Astrocyte of the cerebellum (primary cell): ENCODE measurements at regions not wholly inside any gene's neighbourhood (a gene's known extent, or its start where the extent isn't known, plus 50 kb on each side); places are given as distances from the start of the nearest gene placed in this dataset.
A peak's percentile ranks its signal among the peaks of the same experiment; 100 is the strongest.

ENCODE experiments used
- DNase-seq: peaks from one replicate; pipeline ENCODE4 v3.0.0-alpha.2; 2011; ENCODE audit warnings: low read depth
- H3K4me3 ChIP-seq: 2 replicates; pipeline ENCODE4 v1.5.1; 2011; ENCODE audit warnings: mild to moderate bottlenecking, low read depth, low read length, moderate library complexity
- in situ Hi-C: cut with HindIII; loops from 2 replicates; pipeline ENCODE4 v1.10.0; 2017; ENCODE audit warnings: low sequenced_read_pairs
- TF ChIP-seq, protein P1 (sequence below): IDR thresholded peaks from 2 replicates; pipeline ENCODE4 v1.5.1; 2012; ENCODE audit warnings: low read length, low read depth, moderate library complexity, mild to moderate bottlenecking; ENCODE audit errors: missing control alignments

DNA sequence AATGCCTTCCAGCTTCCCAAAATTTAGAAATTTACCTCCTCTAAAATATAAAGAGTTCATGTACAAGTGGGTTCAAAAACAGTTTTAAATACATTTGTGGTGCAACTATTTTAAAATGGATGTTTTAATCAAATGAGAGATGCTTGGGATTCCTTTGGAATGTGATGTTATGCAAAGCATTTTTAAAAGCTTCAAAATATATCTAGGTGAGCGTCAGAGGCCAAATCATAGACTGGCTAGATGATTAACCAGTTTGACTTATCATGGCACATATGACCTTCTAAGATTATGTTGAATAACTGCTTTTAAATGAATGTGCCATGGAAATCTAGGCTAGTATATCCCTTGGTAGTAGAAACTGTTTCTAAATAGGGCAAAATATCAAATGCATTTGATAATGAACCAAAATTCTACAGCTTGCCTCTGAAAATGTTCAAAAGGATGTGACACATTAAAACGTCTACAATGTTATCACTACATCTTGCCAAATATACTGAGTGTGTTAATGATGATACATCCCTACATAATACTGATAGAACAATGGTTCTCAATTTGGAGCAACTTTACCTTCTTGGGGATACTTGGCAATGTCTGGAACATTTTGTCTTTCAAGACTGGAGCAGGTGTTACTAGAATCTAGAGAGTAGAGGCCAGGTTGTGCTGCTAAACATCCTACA, 650.9 kb upstream of the ADGRL2 start:
- no peak overlapping the region for H3K4me3 ChIP-seq
- in situ Hi-C loops, result no loop called here
- TF ChIP-seq, protein P1, sequence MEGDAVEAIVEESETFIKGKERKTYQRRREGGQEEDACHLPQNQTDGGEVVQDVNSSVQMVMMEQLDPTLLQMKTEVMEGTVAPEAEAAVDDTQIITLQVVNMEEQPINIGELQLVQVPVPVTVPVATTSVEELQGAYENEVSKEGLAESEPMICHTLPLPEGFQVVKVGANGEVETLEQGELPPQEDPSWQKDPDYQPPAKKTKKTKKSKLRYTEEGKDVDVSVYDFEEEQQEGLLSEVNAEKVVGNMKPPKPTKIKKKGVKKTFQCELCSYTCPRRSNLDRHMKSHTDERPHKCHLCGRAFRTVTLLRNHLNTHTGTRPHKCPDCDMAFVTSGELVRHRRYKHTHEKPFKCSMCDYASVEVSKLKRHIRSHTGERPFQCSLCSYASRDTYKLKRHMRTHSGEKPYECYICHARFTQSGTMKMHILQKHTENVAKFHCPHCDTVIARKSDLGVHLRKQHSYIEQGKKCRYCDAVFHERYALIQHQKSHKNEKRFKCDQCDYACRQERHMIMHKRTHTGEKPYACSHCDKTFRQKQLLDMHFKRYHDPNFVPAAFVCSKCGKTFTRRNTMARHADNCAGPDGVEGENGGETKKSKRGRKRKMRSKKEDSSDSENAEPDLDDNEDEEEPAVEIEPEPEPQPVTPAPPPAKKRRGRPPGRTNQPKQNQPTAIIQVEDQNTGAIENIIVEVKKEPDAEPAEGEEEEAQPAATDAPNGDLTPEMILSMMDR, result no peak
- DNase-seq, result no peak

DNA sequence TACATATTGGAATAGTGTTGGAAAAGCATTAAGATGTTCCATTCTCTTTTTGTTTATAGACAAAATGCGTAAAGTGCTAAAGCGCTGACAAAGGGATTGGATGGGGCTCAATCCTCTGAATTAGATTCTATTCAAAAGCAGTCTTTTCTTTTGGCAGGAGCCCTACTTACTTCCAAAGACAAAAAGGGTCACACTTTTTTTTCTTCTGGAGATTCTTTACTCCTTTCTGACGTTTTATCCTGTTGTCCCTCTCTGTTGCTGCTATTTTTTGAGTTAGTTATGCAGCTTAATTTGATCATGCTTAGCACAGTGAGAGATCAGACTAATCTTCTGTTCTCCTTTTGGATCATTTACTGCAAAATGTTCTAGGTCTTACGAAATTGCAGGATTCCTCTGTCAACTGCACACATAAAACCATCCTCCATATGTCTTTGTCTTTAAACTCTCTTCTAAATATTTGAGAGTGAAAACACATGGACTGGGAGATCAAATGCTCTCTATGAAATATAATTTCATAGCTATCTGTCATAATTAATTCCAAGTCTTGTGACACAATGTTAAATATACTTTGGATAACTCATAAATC, 656.4 kb upstream of the ADGRL2 start:
- in situ Hi-C loops, result no loop called here

DNA sequence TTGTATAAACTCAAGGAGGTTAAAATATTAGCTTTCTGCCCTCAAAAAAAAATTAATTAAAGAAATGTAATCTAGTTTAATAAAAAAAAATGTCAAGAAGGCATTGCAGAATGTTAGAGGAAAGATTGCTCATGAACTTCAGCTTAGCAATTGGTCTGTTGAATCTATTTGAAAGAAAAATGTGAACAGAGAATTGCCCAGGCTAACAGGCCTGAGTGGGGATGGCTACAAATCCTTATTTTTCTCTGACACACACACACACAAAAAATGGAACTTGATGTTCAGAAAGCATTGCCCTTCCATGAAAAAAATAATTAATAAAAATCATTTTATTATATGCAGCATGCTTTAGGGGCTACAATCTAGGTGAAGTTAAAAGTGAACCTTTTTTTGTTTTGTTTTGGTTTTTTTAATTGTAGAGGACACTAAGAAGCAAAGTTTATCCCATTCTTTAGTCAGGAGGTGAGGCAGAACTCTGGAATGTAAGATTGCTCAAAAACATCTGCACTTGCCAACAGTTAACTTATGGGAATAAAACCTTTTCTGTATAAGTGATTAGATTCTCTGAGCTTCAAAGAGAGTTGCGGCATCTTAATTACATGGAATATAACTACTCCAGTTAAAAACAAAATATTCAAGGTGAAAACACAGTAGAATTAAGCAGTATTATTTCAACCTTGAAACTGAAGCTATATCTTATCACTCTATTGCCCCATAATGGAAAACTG, 658.5 kb upstream of the ADGRL2 start:
- in situ Hi-C loops, result no loop called here
- DNase-seq, result peak; percentile 46

More for the DNA sequence above, 656.4 kb upstream of the ADGRL2 start:
- DNase-seq, result no peak
- TF ChIP-seq, protein P1, result no peak
- no peak overlapping the region for H3K4me3 ChIP-seq

DNA sequence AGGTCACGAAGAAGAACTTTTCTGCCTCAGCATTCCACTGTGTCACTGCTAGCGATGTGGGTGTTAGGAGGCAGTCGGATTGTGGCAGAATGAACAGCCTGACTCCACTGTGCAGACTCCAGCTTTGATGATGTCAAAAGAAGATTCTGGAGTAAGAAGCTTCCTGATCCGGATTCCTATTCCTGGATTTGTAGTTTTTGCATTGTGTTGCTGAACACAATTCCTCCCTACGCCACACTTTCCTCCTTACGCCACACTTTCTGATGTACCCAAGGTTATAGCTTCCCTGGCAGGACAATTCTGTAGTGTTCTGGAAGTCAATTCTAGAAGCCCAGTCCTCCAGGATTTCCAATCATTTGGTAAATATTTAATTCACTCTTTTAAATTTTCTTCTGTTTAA, 665.2 kb upstream of the ADGRL2 start:
- TF ChIP-seq, protein P1, result no peak
- no peak for DNase-seq
- in situ Hi-C loops, result no loop called here
- H3K4me3 ChIP-seq, result no peak overlapping the region

More for the DNA sequence above, 658.5 kb upstream of the ADGRL2 start:
- TF ChIP-seq, protein P1, result no peak
- H3K4me3 ChIP-seq, result no peak overlapping the region

DNA sequence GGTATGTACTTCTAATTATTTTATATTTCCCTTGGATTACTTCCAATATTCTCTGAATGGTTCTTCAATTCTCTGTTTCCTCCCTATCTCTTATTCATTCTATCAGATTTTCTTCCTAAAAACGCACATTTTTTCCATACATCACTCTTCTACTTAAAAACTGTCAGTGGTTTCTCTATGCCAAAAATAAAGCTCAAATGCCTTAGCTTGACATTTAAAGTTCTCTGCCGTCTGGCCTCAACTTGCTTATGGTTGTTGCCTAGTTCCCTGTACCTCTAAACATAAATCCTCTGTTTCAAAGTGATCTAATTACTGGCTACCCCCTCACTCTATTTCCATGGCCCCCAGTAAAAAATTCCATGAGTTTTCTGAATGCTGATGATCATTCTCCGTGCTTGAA, 671.0 kb upstream of the ADGRL2 start:
- TF ChIP-seq, protein P1, result no peak
- DNase-seq, result no peak

DNA sequence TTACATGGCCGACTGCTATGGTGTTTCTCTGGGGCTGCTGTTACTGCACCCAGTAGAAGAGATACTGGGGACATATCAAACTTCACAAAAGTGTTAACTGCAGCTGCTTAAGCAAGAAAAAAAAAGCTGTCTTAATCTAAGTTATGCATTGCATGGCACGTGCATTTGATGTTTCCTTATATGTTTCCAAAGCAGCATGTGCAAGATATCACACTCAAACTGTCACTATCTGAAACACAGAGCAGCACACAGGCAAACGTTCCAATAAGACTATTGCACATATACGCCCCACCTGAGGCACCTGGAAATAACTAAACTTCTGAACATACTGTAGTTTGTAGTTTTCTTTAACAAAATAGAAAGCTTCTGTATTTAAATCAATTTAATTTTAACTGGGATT, 671.4 kb upstream of the ADGRL2 start:
- TF ChIP-seq, protein P1, result no peak
- DNase-seq, result no peak
- H3K4me3 ChIP-seq, result no peak overlapping the region
- in situ Hi-C loops, result no loop called here

More for the DNA sequence above, 671.0 kb upstream of the ADGRL2 start:
- no peak overlapping the region for H3K4me3 ChIP-seq
- in situ Hi-C loops, result no loop called here
